ENCODE measurements at regions not wholly inside any gene's neighbourhood (a gene's known extent, or its start where the extent isn't known, plus 50 kb on each side); places are given as distances from the start of the nearest gene placed in this dataset.
A peak's percentile ranks its signal among the peaks of the same experiment; 100 is the strongest.

DNA sequence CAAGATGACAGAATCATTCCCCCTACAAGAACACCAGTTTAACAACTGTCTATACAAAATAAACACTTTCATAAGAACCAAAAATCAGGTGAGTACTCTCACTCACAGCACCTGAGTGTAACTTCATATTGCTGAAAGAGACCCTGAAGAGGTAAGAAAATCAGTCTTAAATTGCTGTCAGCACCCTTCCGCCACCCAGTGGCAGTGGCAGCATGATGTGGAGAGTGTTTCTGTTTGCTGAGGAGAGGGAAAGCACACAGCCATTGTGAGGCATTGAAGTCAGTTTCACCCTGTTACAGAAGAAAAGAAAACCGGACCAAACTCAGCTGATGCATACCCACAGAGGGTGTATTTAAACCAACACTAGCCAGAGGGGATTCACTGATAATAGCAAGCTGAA, 1240.8 kb upstream of the CRIM1 start:
- no peak overlapping the region for H2BK120ac ChIP-seq (replicated peaks; ENCODE audit: low read depth, low read length)
- no peak overlapping the region for H3K9ac ChIP-seq (replicated peaks in 1 of 4; ENCODE audit: extremely low read depth in 1 of 4, low read depth in 3 of 4, low read length in 3 of 4)
- H4K20me1 ChIP-seq (replicated peaks in 1 of 2; ENCODE audit: control insufficient read depth in 1 of 2, insufficient read depth in 2 of 2, low read length in 2 of 2), result no peaks in the 10 kb centered on the region
- CTCF ChIA-PET (ENCODE audit: partially characterized antibody), result interaction anchor here (0.6 to 1.6 kb wide), 11 partner anchors 10 to 1019 kb away, joined by 3 to 6 read pairs (median 3); no protein-coding TSS in a partner anchor
- no peak overlapping the region for H3K14ac ChIP-seq (ENCODE audit: insufficient read length)
- H3K27ac ChIP-seq (ENCODE audit: low read depth, low read length), result no peak overlapping the region
- H2BK15ac ChIP-seq (ENCODE audit: low read length), result no peak overlapping the region
- no peaks in the 10 kb centered on the region for H3K4me1 ChIP-seq (replicated peaks in 1 of 4; ENCODE audit: control insufficient read depth in 3 of 4, insufficient read depth in 4 of 4, low read length in 3 of 4)
- H3K4me2 ChIP-seq (ENCODE audit: insufficient read depth in 1 of 2, low read depth in 2 of 2, low read length in 2 of 2), result no peak overlapping the region
- H3K23me2 ChIP-seq (ENCODE audit: low read depth, low read length), result no peaks in the 10 kb centered on the region
- no peak overlapping the region for H2AK5ac ChIP-seq (ENCODE audit: low read depth, low read length)
- H4K5ac ChIP-seq (ENCODE audit: insufficient read length, low read depth, low read length), result no peak overlapping the region
- no peak overlapping the region for H3K18ac ChIP-seq (ENCODE audit: extremely low read depth, low read length)
- H3K4ac ChIP-seq (replicated peaks; ENCODE audit: insufficient read length, low read depth, low read length), result no peak overlapping the region
- H2AFZ ChIP-seq (ENCODE audit: low read length), result peak overlapping the region; percentile 92
- no peaks in the 10 kb centered on the region for H3K79me1 ChIP-seq (ENCODE audit: low read depth, low read length)
- no peak overlapping the region for H2BK12ac ChIP-seq (ENCODE audit: low read depth, low read length)
- H3K27me3 ChIP-seq (replicated peaks in 1 of 4; ENCODE audit: control insufficient read depth in 3 of 4, extremely low read depth in 1 of 4, insufficient read depth in 3 of 4, low read length in 3 of 4), result no peaks in the 10 kb centered on the region
- no peak overlapping the region for H3K56ac ChIP-seq (replicated peaks; ENCODE audit: insufficient read length, low read depth, low read length)
- no peak overlapping the region for H2BK5ac ChIP-seq (ENCODE audit: low read depth, low read length)
- DNase-seq (ENCODE audit: low read depth in 1 of 2, low spot score in 2 of 2) (peak in 1 of 2 experiments; percentile 56), FAIRE-seq (peak; percentile 60)
- no peak overlapping the region for H3K23ac ChIP-seq (ENCODE audit: insufficient read length)
- POLR2A ChIA-PET (ENCODE audit: partially characterized antibody), result no interaction called here
- H3K9me3 ChIP-seq (ENCODE audit: insufficient read depth in 2 of 2, low read depth in 1 of 2, low read length in 1 of 2), result peaks cover 3 to 9% of the 10 kb centered on the region in 2 experiments; a peak in 3 of 4 replicates
- H3K36me3 ChIP-seq (ENCODE audit: control insufficient read depth in 2 of 4, insufficient read depth in 4 of 4, low read length in 3 of 4), result no peaks in the 10 kb centered on the region; a peak in 1 of 8 replicates
- no peak overlapping the region for H3K4me3 ChIP-seq (ENCODE audit: extremely low read depth in 1 of 4, insufficient read depth in 2 of 4, low read depth in 3 of 4, low read length in 4 of 4)
- 50% methylated on average over 2 of the region's 2 CpGs; no CpG with 5 or more reads in 1 of the 2 experiments for WGBS, 2 experiments (ENCODE audit: extremely low coverage in 1 of 2, insufficient coverage in 1 of 2, insufficient read length in 1 of 2, insufficient replicate concordance in 2 of 2, low coverage in 1 of 2, low lambda C conversion rate in 2 of 2, missing lambda C conversion rate in 1 of 2)
- no peaks in the 10 kb centered on the region for H3K79me2 ChIP-seq (ENCODE audit: control insufficient read depth in 1 of 2, insufficient read depth in 2 of 2, low read length in 2 of 2)
- no peak overlapping the region for H4K91ac ChIP-seq (replicated peaks; ENCODE audit: insufficient read length, low read length)
- H4K8ac ChIP-seq (ENCODE audit: extremely low read depth, insufficient read depth, low read length), result no peak overlapping the region
- H2BK20ac ChIP-seq (ENCODE audit: low read length), result no peak overlapping the region
- TF ChIP-seq, protein P1, sequence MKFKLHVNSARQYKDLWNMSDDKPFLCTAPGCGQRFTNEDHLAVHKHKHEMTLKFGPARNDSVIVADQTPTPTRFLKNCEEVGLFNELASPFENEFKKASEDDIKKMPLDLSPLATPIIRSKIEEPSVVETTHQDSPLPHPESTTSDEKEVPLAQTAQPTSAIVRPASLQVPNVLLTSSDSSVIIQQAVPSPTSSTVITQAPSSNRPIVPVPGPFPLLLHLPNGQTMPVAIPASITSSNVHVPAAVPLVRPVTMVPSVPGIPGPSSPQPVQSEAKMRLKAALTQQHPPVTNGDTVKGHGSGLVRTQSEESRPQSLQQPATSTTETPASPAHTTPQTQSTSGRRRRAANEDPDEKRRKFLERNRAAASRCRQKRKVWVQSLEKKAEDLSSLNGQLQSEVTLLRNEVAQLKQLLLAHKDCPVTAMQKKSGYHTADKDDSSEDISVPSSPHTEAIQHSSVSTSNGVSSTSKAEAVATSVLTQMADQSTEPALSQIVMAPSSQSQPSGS (IDR thresholded peaks at IDR 0.05; ENCODE audit: low read length), result no peak
- no peak for TF ChIP-seq CHD2 (IDR thresholded peaks at IDR 0.05; ENCODE audit: low read length)
- TF ChIP-seq GTF2F1 (IDR thresholded peaks at IDR 0.05; ENCODE audit: borderline replicate concordance, low read depth, low read length), result no peak
- TF ChIP-seq, protein P2, sequence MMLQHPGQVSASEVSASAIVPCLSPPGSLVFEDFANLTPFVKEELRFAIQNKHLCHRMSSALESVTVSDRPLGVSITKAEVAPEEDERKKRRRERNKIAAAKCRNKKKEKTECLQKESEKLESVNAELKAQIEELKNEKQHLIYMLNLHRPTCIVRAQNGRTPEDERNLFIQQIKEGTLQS (IDR thresholded peaks at IDR 0.05; ENCODE audit: insufficient read depth, low read depth, low read length), result no peak
- TF ChIP-seq EZH2 (IDR thresholded peaks at IDR 0.05; ENCODE audit: low read depth, low read length, severe bottlenecking), result no peak
- TF ChIP-seq RFX5 (IDR thresholded peaks at IDR 0.05; ENCODE audit: borderline replicate concordance, low read depth, low read length), result no peak
- 0 out of 2 replicates have a peak, but pooled peaks have one; percentile 23 for TF ChIP-seq YY1 (IDR thresholded peaks at IDR 0.05; ENCODE audit: low read depth, low read length)
- no peak for TF ChIP-seq GABPA (IDR thresholded peaks at IDR 0.05; ENCODE audit: borderline replicate concordance, insufficient read depth, low read length)
- TF ChIP-seq ZNF274 (IDR thresholded peaks at IDR 0.05; ENCODE audit: borderline replicate concordance, extremely low read depth, low read length), result no peak
- TF ChIP-seq SP2 (IDR thresholded peaks at IDR 0.05; ENCODE audit: low read length), result no peak
- no peak for TF ChIP-seq KDM1A (IDR thresholded peaks at IDR 0.05; ENCODE audit: borderline replicate concordance, low read length)

All from H1 (cell line).